Middle frontal gyrus (tissue), 1 donor: ENCODE measurements at regions not wholly inside any gene's neighbourhood (a gene's known extent, or its start where the extent isn't known, plus 50 kb on each side); places are given as distances from the start of the nearest gene placed in this dataset.

Experiments used
- DNase-seq: peaks from one replicate; pipeline ENCODE4 v3.0.0-alpha.2; 2015; ENCODE audit warnings: low spot score; ENCODE audit errors: extremely low spot score

GRCh38 chr5:124468671-124469411 lies 277.6 kb downstream of the ZNF608 start:
- DNase-seq, result no peak

DNA sequence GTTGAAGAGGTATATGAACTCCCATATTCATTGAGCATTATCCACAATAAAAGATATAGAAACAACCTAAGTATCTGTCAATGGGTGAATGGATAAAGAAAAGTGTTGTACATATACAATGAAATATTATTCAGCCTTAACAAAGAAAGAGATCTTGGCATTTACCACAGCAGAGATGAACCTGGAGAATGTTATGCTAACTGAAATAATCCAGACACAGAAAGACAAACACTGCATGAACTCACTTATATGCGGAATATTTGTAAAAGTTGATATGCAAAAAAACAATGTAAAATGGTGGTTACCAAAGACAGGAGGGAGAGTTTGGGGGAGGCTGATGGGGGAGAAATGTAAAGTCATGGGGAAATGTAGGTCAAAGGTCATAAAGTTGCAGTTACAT lies 278.7 kb downstream of the ZNF608 start:
- no peak for DNase-seq

DNA sequence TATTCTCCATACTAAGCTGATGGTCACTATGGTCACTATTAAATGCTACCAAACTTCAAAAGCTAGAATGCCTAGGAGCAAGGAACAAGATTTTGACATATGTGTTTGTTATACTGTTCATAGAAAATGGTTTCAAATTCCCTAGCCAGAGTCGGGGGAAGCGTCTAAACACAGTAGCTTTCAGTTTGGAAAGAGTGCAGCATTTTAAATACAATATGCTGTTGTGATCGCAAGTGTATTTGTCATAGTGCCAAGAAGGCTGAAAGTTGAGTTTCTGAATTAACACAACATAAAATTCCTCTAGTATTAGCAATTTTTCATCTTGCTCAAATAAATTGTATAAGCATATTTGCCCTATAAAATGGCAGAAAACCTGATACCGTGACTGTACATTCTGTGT lies 280.4 kb downstream of the ZNF608 start:
- no peak for DNase-seq

DNA sequence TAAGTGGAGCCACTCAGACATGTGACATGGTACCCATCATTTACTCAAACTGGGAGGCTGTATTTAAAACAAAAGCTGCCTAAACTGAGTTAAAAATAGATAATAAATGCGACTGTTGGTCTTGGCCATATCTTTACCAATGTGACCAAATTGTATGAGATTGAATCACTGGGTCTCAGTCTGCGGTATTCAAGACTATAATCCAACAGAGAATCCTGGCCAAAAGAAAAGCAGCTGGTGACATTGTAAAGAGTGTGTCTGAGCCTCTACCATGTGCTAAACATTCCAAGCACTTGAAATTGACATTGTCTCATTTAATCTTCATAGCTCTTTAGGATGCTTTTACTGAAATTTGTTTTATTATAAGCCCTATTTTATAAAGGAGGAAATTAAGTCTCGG lies 282.6 kb downstream of the ZNF608 start:
- no peak for DNase-seq

- DNase-seq, result no peak
Observed at GRCh38 chr5:124462751-124463150, 283.7 kb downstream of the ZNF608 start.

DNA sequence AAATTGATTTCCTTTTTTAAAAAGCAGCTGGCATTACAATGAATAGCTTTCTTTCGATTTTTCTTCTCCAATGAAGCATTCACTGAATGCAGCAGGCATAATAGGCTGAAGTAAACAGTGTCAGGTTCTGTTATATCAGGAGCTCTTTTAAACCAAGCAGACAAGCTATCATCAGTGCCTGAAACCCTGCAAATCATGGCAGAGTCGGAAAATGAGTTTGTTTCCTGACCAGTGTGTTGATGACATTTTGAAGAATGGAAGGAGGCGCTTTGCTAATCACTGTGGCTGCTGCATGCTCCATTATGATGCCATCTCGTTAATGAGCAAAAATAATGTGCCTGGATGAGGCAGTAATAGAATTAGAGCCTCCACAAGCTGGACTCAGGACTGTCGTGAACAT lies 284.5 kb downstream of the ZNF608 start:
- no peak for DNase-seq

DNA sequence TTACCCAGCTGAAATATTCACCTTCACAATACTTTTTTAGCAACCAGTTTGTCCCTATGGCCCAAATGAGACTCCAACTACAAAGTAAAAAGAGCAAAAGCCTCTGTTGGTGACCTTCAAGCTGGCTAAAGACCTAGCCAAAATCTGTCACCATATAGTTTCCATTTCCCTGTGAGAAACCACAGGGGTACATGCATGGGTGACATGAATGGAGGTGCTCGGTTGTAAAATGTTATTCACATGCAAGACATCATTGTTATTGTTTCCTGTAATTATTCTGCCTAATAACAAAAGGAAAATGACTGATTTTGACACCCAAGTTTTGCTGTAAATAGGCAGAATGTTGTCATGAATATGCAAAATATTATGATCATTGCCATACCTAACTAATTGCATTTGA lies 285.3 kb downstream of the ZNF608 start:
- DNase-seq, result no peak

- DNase-seq, result no peak
Observed at GRCh38 chr5:124460642-124461041, 285.8 kb downstream of the ZNF608 start.

GRCh38 chr5:124459984-124460383 lies 286.5 kb downstream of the ZNF608 start:
- DNase-seq, result no peak

DNA sequence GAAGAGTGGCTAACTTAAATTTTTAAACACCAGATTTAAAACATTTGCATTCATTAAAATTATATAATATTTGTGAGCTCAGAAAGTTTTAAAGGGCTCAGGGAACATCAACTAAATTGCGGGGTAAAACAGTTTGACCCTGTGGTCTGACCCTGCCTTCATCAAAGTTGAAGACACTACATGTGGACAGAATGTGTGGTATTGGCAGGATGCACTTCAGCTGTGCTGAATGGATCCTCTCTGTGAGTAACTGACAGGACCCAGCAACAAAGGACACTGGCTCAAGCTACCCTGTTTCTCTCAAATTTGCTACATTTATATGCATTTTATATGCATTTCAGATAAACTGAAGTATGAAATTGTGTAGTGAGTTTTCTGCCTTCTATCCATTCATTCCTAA lies 288.5 kb downstream of the ZNF608 start:
- DNase-seq, result no peak

DNA sequence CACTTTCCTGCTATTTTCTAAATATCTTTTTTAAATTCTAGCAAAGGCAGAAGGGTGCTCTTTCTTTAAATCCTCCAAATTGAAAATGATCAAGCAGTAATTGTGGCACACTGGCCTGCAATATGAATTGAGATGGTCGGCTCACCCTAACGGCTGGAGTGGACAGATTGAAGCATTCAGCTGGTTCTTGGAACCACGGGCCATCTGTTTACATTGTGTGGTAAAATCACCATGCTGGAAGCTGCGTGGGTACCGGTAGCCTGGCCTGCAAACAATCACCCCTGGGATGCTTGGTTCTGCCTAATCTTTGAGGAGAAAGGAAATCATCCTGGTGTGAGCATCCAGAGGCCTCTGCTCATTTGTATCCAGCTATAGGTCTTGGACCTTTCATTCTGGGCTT lies 289.3 kb downstream of the ZNF608 start:
- DNase-seq, result no peak

- no peak for DNase-seq
Observed at GRCh38 chr5:124456249-124456648, 290.2 kb downstream of the ZNF608 start.

GRCh38 chr5:124454081-124454480 lies 292.4 kb downstream of the ZNF608 start:
- no peak for DNase-seq

DNA sequence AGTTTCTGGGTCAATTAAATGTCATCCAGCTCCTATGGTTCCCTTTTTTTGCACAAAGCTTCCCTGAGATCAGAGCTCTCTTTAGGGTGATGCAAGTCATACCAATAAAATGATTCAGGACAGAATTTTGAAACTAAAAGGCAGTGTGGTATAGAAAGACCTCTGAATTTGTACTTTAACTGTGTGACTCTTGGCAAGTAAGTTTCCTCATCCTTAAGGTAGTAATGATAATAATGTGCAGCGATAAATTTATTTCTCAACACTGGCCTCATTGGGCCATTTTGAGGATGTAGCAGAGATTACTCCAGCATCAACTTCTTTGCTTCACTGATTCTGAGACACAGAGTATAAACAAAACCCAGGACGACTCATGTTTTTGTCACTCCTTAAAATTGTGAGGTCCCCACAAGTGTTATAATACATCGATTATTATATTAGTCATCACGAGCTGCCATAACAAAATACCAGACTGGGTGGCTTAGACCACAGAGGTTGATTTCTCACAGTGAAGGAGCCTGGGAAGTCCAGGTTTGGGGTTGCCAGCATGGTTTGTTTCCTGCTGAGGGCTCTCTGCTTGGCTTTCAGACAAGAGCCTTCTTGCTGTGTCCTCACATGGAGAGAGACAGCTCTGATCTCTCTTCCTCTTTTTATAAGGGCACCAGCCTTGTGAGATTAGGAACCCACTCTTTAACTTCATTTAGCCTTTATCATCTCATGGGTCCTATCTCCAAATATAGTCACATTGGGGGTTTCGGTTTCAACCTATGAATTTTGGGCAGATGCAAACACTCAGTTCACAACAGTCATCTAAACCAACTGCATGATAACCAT lies 293.0 kb downstream of the ZNF608 start:
- no peak for DNase-seq

- no peak for DNase-seq
Observed at GRCh38 chr5:124452412-124452811, 294.0 kb downstream of the ZNF608 start.

GRCh38 chr5:124451721-124452383 lies 294.6 kb downstream of the ZNF608 start:
- DNase-seq, result no peak

DNA sequence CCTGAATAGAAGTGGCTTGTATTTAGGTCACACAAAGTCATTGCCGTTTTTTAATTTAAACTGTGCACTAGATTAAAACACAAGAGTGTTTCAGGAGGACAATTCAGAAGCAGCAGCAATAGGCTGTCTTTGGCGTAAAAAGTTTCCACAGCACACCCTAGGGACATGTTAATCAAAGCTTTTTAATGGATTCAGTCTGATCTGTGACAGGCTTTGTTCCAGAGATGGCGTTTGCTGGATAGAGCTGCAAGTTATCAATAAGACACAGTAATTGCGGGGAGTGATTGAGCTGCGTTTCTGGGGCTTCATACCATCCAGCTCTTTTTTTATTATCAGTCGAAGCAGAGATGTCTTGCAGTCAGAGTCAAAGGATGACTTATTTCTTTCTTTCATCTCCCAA lies 300.3 kb downstream of the ZNF608 start:
- DNase-seq, result no peak

GRCh38 chr5:124445070-124445619 lies 301.3 kb downstream of the ZNF608 start:
- no peak for DNase-seq

DNA sequence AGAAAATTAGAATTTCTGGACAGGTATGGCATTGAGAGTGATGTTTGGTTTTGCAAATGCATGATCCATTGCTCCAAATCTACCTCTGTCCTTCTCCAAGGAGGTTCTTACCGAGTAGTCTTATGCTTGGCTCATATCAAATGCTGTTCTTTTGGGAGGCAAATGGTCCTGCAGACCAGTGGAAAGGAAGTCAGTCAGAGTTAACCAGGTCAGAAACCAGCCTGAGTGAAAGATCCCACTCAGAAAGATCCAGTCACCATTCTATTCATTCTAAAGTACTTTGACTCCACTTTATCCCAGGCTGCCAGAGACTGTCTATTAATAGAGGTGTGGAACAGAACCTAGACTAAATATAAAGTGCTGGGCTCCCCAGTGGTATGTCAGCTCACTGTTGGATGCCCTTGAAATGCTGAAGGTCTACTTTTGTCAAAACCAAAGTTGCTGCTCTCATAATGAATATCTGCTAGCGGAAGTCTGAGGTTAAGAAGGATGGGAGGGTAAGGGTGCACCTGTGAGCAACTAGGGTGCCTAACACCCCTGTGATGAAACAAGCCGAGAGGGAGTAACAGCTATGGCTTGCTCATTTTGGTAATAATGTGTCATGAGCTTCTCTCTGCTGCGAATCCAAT lies 302.2 kb downstream of the ZNF608 start:
- no peak for DNase-seq

GRCh38 chr5:124440471-124440870 lies 306.0 kb downstream of the ZNF608 start:
- no peak for DNase-seq

DNA sequence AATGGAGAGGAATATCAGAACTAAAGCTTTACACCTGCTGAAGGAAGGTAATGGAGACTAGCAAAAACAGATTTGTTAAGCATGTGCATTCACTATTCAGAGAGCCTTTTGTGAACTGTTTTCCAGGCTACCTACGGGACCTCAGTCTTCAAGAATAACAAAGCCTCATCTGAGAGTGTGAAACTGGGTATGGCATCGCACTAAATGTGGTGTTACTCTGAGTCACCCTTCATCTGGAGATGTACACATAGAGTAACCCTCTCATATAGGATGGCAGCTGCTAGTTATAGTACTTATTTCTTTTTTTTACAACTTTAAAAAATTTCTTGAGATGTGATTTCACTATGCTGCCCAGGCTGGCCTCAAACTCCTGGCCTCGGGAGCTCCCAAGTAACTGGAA lies 306.8 kb downstream of the ZNF608 start:
- DNase-seq, result no peak

- peak; percentile 31 for DNase-seq
Observed at GRCh38 chr5:124438903-124439281, 307.5 kb downstream of the ZNF608 start.
